ENCODE measurements at regions not wholly inside any gene's neighbourhood (a gene's known extent, or its start where the extent isn't known, plus 50 kb on each side); places are given as distances from the start of the nearest gene placed in this dataset.

DNA sequence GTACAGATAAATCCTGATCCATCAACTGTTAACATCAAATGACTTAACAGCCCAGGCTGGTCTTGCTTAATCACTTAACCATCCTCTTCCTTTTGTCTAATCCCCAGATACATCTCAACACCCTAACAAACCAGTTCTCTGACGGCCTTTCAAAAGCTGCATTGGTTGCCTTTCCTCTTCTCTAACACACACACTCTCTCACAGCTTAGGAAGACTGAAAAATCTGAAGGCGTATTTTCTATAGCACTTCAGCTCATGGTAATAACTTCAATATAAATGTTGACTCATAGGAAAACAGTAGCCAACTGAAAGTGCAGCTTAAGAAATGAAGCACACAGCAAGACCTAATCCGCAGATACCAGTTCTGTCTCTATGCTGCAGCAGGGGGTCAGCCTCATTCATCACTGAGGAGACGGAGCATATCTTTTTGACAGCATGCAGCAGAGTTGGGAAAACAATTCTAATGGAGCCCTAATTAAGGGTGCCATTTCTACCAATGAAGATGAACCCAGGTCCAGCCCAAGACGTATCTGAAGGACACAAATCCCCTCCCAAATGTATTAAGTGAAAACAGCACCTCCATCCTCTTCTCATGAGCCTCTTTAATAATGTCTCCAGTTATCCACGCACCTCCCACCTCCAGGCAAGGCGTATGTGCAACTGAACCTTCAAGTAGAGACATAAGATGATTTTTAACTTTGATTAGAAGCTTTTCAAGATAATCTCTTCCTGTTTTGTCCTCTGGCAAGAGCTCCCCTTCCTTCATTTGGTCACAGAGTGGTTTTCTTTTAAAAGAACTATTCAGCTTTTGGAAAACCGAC, 211.7 kb upstream of the NFE2L3 start:
- TF ChIP-seq FOXP2 (optimal IDR thresholded peaks at IDR 0.05; ENCODE audit: control extremely low read depth, extremely low read length, insufficient read depth) (no peak), POLR2AphosphoS5 (IDR thresholded peaks at IDR 0.05; ENCODE audit: borderline replicate concordance, low read depth, low read length) (no peak), EZH2 (IDR thresholded peaks at IDR 0.05) (no peak)
- H3K4me3 ChIP-seq: peak overlapping the region; percentile 66
- peak overlapping the region; percentile 69; the same call in 1 of the 2 replicates for H3K27ac ChIP-seq
- no peak overlapping the region for H3K9ac ChIP-seq (ENCODE audit: insufficient read length)
- no peaks in the 10 kb centered on the region for H3K9me3 ChIP-seq (ENCODE audit: low read depth, low read length)
- no peaks in the 10 kb centered on the region for H3K36me3 ChIP-seq (ENCODE audit: insufficient read depth, low read length)
- DNase-seq (ENCODE audit: low read depth, low spot score): peak; percentile 40

GRCh38 chr7:25944777-25945515, 207.1 kb upstream of the NFE2L3 start:
- Histone ChIP-seq H3K9me3 (ENCODE audit: low read depth, low read length) (no peaks in the 10 kb centered on the region), H3K36me3 (ENCODE audit: insufficient read depth, low read length) (no peaks in the 10 kb centered on the region), H3K9ac (ENCODE audit: insufficient read length) (no peak overlapping the region), H3K27ac (no peak overlapping the region), H3K4me3 (no peak overlapping the region)
- TF ChIP-seq FOXP2 (optimal IDR thresholded peaks at IDR 0.05; ENCODE audit: control extremely low read depth, extremely low read length, insufficient read depth) (no peak), POLR2AphosphoS5 (IDR thresholded peaks at IDR 0.05; ENCODE audit: borderline replicate concordance, low read depth, low read length) (no peak), EZH2 (IDR thresholded peaks at IDR 0.05) (no peak)
- no peak for DNase-seq (ENCODE audit: low read depth, low spot score)

DNA sequence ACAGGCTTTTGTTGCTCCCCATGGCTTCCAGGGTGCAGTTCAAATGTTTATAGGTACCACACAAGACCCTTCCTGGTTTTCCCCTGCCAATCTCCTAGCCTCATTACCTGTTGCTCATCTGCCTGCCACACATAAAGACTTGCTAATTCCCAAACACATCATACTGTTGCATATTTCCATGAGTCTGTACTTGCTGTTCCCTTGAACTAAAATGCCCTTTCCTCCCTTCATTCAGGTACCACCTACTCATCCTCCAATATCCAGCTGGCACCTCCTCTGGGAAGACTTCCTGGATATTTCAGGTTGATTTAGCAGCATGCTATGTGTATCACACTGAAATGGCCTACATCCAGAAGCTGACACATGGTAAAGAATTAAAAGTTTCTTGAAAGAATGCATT, 206.4 kb upstream of the NFE2L3 start:
- no peak for TF ChIP-seq POLR2AphosphoS5 (IDR thresholded peaks at IDR 0.05; ENCODE audit: borderline replicate concordance, low read depth, low read length)
- no peak for TF ChIP-seq EZH2 (IDR thresholded peaks at IDR 0.05)
- TF ChIP-seq FOXP2 (optimal IDR thresholded peaks at IDR 0.05; ENCODE audit: control extremely low read depth, extremely low read length, insufficient read depth): no peak
- Histone ChIP-seq H3K36me3 (ENCODE audit: insufficient read depth, low read length) (no peaks in the 10 kb centered on the region), H3K27ac (no peak overlapping the region), H3K9ac (ENCODE audit: insufficient read length) (no peak overlapping the region), H3K4me3 (no peak overlapping the region), H3K9me3 (ENCODE audit: low read depth, low read length) (no peaks in the 10 kb centered on the region)
- DNase-seq (ENCODE audit: low read depth, low spot score): no peak

- H3K27ac ChIP-seq: no peak overlapping the region
- DNase-seq (ENCODE audit: low read depth, low spot score): no peak
- no peak for TF ChIP-seq FOXP2 (optimal IDR thresholded peaks at IDR 0.05; ENCODE audit: control extremely low read depth, extremely low read length, insufficient read depth)
- TF ChIP-seq POLR2AphosphoS5 (IDR thresholded peaks at IDR 0.05; ENCODE audit: borderline replicate concordance, low read depth, low read length): no peak
- no peak for TF ChIP-seq EZH2 (IDR thresholded peaks at IDR 0.05)
- H3K36me3 ChIP-seq (ENCODE audit: insufficient read depth, low read length): no peaks in the 10 kb centered on the region
- H3K4me3 ChIP-seq: no peak overlapping the region
- H3K9me3 ChIP-seq (ENCODE audit: low read depth, low read length): no peaks in the 10 kb centered on the region
- H3K9ac ChIP-seq (ENCODE audit: insufficient read length): no peak overlapping the region
Measured at GRCh38 chr7:25946181-25946580, 205.8 kb upstream of the NFE2L3 start.

DNA sequence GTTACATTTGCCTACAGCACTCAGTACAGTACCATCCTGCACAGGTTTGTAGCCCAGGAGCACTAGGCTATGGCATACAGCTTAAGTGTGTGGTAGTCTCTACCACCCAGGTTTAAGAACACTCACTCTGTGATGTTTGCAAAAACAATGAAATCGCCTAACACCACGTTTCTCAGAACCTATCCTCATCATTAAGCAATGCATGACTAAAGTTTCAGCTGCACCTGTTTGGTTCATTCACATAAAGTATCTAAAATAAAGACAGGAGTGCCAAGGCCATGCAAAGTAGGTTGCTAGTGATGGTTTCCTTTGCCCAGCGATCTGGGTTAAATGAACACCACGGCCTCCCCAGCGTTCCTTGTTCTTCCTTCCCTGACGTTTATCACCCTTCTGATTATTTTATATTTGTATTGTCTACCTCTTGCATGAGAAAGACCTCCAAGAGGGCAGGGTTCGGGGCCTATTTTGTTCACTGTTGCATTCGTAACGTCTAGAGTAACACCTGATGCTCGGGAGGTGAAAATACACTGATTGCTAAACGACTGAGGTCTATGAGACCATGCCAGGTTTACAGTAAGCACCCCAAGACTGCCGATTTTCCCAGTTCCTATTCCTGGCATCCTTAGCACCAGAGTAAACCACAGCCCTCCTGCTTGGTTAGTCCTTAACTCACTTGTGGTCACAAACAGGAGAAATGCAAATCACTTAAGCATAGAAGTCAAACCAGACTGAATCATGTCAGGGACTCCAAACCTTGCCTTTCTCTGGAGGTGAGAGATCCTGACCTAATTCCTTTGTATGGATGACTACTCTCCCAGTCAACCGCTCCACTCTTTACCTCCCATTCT, 204.1 kb upstream of the NFE2L3 start:
- no peak for DNase-seq (ENCODE audit: low read depth, low spot score)
- TF ChIP-seq EZH2 (IDR thresholded peaks at IDR 0.05) (no peak), FOXP2 (optimal IDR thresholded peaks at IDR 0.05; ENCODE audit: control extremely low read depth, extremely low read length, insufficient read depth) (no peak), POLR2AphosphoS5 (IDR thresholded peaks at IDR 0.05; ENCODE audit: borderline replicate concordance, low read depth, low read length) (no peak)
- Histone ChIP-seq H3K27ac (no peak overlapping the region), H3K9me3 (ENCODE audit: low read depth, low read length) (no peaks in the 10 kb centered on the region), H3K9ac (ENCODE audit: insufficient read length) (no peak overlapping the region), H3K36me3 (ENCODE audit: insufficient read depth, low read length) (no peaks in the 10 kb centered on the region), H3K4me3 (no peak overlapping the region)

GRCh38 chr7:25949736-25950487, 202.1 kb upstream of the NFE2L3 start:
- H3K27ac ChIP-seq: no peak overlapping the region
- TF ChIP-seq FOXP2 (optimal IDR thresholded peaks at IDR 0.05; ENCODE audit: control extremely low read depth, extremely low read length, insufficient read depth) (no peak), EZH2 (IDR thresholded peaks at IDR 0.05) (no peak), POLR2AphosphoS5 (IDR thresholded peaks at IDR 0.05; ENCODE audit: borderline replicate concordance, low read depth, low read length) (no peak)
- H3K36me3 ChIP-seq (ENCODE audit: insufficient read depth, low read length): no peaks in the 10 kb centered on the region
- H3K9ac ChIP-seq (ENCODE audit: insufficient read length): peak overlapping the region; percentile 56
- peak overlapping the region; percentile 74 for H3K4me3 ChIP-seq
- no peak for DNase-seq (ENCODE audit: low read depth, low spot score)
- no peaks in the 10 kb centered on the region for H3K9me3 ChIP-seq (ENCODE audit: low read depth, low read length)

GRCh38 chr7:25950488-25951413, 201.2 kb upstream of the NFE2L3 start:
- H3K36me3 ChIP-seq (ENCODE audit: insufficient read depth, low read length): no peaks in the 10 kb centered on the region
- TF ChIP-seq POLR2AphosphoS5 (IDR thresholded peaks at IDR 0.05; ENCODE audit: borderline replicate concordance, low read depth, low read length) (peak; percentile 60; the same call in 1 of the 2 replicates), EZH2 (IDR thresholded peaks at IDR 0.05) (no peak), FOXP2 (optimal IDR thresholded peaks at IDR 0.05; ENCODE audit: control extremely low read depth, extremely low read length, insufficient read depth) (no peak)
- DNase-seq (ENCODE audit: low read depth, low spot score): no peak
- H3K27ac ChIP-seq: no peak overlapping the region
- peak overlapping the region; percentile 74 for H3K4me3 ChIP-seq
- H3K9ac ChIP-seq (ENCODE audit: insufficient read length): peak overlapping the region; percentile 56
- no peaks in the 10 kb centered on the region for H3K9me3 ChIP-seq (ENCODE audit: low read depth, low read length)

Data from SK-N-MC (cell line).